Adrenal gland (tissue), 5 donors: ENCODE measurements at regions not wholly inside any gene's neighbourhood (a gene's known extent, or its start where the extent isn't known, plus 50 kb on each side); places are given as distances from the start of the nearest gene placed in this dataset.

ENCODE experiments used
- POLR2A ChIP-seq, 2 donors: fragments of 450-650 bp; IDR thresholded peaks; one replicate each; pipeline ENCODE4 v1.6.1; 2017; ENCODE audit warnings: antibody characterized with exemption in 2 of 2, mild to moderate bottlenecking in 2 of 2, moderate library complexity in 1 of 2
- TF ChIP-seq, protein P1 (sequence below), 6 experiments: fragments of 450-650 bp in 4 of 6; fragments of 200-600 bp in 2 of 6; sonication (generic) in 1 of 6; IDR thresholded peaks; 1 replicate in 5 of 6; 2 replicates in 1 of 6; pipeline versions ENCODE4 v1.5.1 to v1.8.0; 2016 to 2021; ENCODE audit warnings: antibody characterized with exemption in 6 of 6, mild to moderate bottlenecking in 2 of 6, moderate library complexity in 1 of 6
- donor health status: DM: no; HTN: no; CAD: no.

DNA sequence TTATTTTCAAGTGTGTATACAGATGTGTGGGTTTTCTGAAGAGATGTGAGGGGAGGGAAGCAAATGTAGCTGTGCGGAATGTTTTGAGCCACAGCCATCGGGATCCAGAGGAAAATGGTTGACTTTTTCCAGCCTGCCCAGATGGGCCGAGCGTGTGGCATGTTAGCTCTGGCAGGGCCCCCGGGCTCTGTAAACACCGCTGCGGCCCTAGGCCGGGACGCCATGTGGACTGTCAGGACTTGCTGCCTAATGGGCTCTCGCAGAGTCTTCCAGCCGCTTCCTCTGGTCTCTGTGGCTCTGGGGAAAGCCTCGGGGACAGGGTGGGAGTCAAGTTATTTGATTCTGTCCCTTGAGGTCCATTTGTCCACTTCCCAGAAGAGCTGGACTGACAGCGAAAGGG, 109.6 kb upstream of the PTCH1 start:
- TF ChIP-seq, protein P1, sequence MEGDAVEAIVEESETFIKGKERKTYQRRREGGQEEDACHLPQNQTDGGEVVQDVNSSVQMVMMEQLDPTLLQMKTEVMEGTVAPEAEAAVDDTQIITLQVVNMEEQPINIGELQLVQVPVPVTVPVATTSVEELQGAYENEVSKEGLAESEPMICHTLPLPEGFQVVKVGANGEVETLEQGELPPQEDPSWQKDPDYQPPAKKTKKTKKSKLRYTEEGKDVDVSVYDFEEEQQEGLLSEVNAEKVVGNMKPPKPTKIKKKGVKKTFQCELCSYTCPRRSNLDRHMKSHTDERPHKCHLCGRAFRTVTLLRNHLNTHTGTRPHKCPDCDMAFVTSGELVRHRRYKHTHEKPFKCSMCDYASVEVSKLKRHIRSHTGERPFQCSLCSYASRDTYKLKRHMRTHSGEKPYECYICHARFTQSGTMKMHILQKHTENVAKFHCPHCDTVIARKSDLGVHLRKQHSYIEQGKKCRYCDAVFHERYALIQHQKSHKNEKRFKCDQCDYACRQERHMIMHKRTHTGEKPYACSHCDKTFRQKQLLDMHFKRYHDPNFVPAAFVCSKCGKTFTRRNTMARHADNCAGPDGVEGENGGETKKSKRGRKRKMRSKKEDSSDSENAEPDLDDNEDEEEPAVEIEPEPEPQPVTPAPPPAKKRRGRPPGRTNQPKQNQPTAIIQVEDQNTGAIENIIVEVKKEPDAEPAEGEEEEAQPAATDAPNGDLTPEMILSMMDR (IDR thresholded peaks at IDR 0.05): no peak
- no peak for TF ChIP-seq POLR2A (IDR thresholded peaks at IDR 0.05)
